Large intestine (tissue), 3 donors: ENCODE measurements at regions not wholly inside any gene's neighbourhood (a gene's known extent, or its start where the extent isn't known, plus 50 kb on each side); places are given as distances from the start of the nearest gene placed in this dataset.

Experiments
- DNase-seq, 2 donors: peaks; one replicate each; pipeline versions ENCODE4 v3.0.0 to v3.0.0-alpha.2; 2013
- H3K27ac ChIP-seq: one replicate; pipeline ENCODE4 v1.5.1; 2013; ENCODE audit warnings: low read length
- H3K27me3 ChIP-seq: 2 replicates; pipeline ENCODE4 v1.6.1; 2013; ENCODE audit warnings: low read length; ENCODE audit not compliant: control insufficient read depth, insufficient read depth
- H3K36me3 ChIP-seq: 2 replicates; pipeline ENCODE4 v1.6.1; 2013; ENCODE audit warnings: low read length; ENCODE audit not compliant: control insufficient read depth, insufficient read depth
- H3K4me1 ChIP-seq: one replicate; pipeline ENCODE4 v1.6.1; 2013; ENCODE audit warnings: low read length; ENCODE audit not compliant: control insufficient read depth, insufficient read depth
- H3K4me3 ChIP-seq: one replicate; pipeline ENCODE4 v1.5.1; 2013; ENCODE audit warnings: low read length
- H3K9me3 ChIP-seq: one replicate; pipeline ENCODE4 v1.6.1; 2013; ENCODE audit warnings: mild to moderate bottlenecking, low read depth, low read length, moderate library complexity; ENCODE audit not compliant: control insufficient read depth
- WGBS: methylation state at CpG from one replicate; pipeline ENCODE4 v1.1.5; 2013; ENCODE audit warnings: low lambda C conversion rate; ENCODE audit not compliant: insufficient coverage; 5-methylcytosine and 5-hydroxymethylcytosine counted together

DNA sequence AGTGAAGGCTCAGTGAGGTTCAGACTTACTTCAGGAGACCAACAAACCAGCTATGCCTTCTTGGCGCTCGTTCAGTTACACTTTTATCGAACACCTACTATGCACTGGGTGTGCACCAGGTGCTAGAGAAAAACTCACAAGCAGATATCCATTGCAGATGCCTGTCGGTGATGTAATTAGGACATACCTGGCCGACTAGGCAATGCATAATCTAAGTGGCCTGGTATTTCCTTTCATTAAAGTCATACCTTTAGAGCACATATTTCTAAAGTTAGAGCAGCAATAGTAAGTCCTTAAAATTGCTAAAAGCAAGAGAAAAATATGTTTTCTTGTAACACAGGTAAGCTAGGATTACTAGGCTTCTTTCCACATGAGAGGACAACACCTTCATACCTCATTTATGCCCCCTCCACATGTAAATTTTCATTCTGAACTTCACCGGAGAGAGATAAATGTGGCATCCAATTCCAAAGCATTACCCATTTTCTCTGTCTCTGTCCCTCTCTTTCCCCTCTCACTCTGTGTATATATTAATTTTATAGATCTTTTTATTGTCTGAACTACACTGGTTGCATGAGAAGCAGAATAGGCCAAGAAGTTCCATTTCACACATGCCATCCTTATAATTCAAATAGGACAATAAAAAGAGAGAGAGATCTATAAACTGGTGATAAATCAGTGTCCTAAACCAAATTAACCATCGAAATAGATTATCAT lies 242.2 kb downstream of the SPTSSA start:
- H3K27me3 ChIP-seq: peaks cover 15% of the 10 kb centered on the region
- no CpG with 5 or more reads among the region's 7 CpGs for WGBS
- no peak overlapping the region for H3K27ac ChIP-seq
- no peak for DNase-seq
- no peak overlapping the region for H3K4me3 ChIP-seq
- H3K9me3 ChIP-seq: no peaks in the 10 kb centered on the region
- H3K36me3 ChIP-seq: no peaks in the 10 kb centered on the region
- no peaks in the 10 kb centered on the region for H3K4me1 ChIP-seq

DNA sequence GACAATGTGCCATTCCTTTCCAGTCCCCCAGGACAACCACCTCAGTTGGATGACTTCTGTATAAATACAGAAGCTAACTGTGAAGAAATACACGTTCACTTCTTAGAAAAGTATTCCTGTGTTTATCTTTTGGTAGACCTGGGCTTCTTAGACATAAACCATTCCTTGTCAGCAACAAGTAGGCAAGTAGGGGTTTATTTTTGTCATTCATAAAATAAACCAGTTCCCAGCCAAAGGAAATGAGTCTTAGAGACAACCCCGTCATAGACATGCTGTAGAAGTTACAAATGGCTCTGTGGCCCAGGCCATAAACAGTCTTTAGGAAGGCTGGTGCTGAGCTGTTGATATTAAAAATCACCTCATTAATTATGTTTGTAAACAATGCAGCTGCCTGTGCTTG lies 243.2 kb downstream of the SPTSSA start:
- H3K4me3 ChIP-seq: no peak overlapping the region
- H3K27ac ChIP-seq: no peak overlapping the region
- H3K9me3 ChIP-seq: no peaks in the 10 kb centered on the region
- H3K36me3 ChIP-seq: no peaks in the 10 kb centered on the region
- peaks cover 15% of the 10 kb centered on the region for H3K27me3 ChIP-seq
- no CpG with 5 or more reads among the region's 2 CpGs for WGBS
- DNase-seq: no peak
- H3K4me1 ChIP-seq: no peaks in the 10 kb centered on the region

DNA sequence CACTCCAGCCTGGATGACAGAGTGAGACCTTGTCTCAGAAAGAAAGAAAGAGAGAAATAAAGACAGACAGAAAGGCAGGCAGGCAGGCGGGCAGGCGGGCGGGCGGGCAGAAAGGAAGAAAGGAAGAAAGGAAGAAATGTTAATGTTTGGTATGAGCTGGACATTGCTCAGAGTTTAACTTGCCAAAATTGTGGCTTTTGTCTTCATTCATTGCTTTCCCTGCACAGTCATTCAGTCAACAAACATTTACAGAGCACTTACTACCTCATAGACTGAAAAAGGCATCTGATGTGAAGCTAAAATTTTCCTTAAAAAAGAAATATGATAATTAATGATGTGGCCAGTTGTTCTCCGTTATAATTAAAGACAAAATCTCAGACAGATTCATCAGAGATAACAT lies 247.1 kb downstream of the SPTSSA start:
- DNase-seq: no peak
- Histone ChIP-seq H3K4me1 (no peaks in the 10 kb centered on the region), H3K36me3 (no peaks in the 10 kb centered on the region), H3K27ac (no peak overlapping the region), H3K4me3 (no peak overlapping the region), H3K9me3 (no peaks in the 10 kb centered on the region), H3K27me3 (peaks cover 4% of the 10 kb centered on the region)
- WGBS: 90% methylated on average over 1 of the region's 5 CpGs

DNA sequence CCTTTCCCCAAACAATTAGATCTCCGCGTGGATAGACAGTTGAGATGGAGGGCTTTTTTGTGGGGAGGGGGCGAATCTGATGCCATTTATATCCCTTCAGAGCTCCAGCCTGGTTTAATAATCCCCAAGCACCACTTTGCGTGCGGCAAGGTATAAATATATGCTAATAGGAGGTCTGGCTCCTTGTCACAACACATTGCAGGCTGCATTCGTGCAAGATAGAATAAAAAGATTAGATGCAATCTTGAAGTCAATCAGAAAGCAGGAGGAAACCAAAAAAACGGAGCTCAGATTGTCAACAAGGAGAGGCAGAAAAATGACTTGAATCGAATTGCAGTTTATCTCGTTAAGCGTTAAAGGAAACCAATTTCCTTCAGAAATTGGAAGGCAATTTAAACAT lies 248.7 kb downstream of the SPTSSA start:
- Histone ChIP-seq H3K4me1 (no peaks in the 10 kb centered on the region), H3K27me3 (peaks cover 4% of the 10 kb centered on the region), H3K27ac (no peak overlapping the region), H3K36me3 (no peaks in the 10 kb centered on the region), H3K9me3 (no peaks in the 10 kb centered on the region), H3K4me3 (no peak overlapping the region)
- 76% methylated on average over 5 of the region's 10 CpGs for WGBS
- DNase-seq: no peak

DNA sequence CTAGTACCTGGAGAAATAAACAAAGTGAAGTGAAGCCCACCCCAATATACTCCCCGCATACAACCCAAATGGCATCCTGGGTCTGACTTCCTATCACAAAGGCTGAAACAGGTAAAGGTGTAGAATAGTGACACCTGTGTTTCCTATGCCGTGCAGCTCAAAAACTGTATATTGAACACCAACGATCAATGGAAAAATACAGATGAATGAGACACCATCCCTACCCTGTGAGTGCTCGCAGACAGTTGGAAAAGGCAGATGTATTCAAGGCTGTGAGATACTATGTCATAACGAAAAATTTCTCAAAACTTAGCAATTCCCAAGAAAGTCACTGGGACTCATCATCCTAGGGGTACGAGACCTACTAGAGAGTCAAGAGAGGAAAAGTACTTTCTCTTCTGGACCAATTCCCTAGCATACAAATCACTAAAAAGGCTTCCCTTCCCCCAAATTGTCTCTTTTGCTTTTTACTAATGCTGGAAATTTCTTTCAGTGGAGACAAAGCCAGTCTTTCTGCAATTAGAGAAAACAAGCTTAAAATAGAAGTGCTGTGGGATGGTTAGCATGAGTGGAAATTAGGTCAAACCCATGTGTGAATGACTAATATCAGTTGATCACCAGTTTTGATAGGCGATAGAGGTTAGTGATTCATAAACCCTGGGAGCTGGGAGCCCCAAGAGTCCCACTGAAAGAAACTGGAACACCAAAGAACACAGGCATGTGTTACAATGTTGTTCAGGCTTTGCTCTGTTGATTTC lies 249.7 kb downstream of the SPTSSA start:
- 90% methylated on average over 2 of the region's 7 CpGs for WGBS
- Histone ChIP-seq H3K4me3 (no peak overlapping the region), H3K9me3 (no peaks in the 10 kb centered on the region), H3K27me3 (peaks cover 4% of the 10 kb centered on the region), H3K36me3 (no peaks in the 10 kb centered on the region), H3K4me1 (no peaks in the 10 kb centered on the region), H3K27ac (no peak overlapping the region)
- DNase-seq: no peak

DNA sequence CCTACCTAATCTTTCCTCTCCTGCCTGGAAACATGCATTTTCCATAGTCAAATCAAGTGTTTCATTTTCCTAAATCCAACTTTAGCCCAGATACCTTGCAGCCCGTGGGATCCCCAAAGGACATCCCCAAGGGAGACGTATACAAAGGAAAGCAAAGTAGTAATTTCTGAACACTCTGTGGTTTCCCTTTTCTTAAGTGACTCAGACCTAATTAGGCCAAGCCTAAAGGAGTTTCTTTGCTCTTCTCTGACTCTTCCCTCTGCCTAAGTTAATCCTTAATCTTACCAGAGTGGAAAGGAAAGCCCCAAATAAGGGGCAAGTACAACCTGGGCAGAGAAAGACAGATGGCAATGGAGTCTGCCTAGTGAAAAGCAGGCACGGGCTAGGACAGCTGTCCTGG lies 250.3 kb downstream of the SPTSSA start:
- 100% methylated on average over 1 of the region's 3 CpGs for WGBS
- Histone ChIP-seq H3K4me3 (no peak overlapping the region), H3K27me3 (peaks cover 4% of the 10 kb centered on the region), H3K9me3 (no peaks in the 10 kb centered on the region), H3K27ac (no peak overlapping the region), H3K4me1 (no peaks in the 10 kb centered on the region), H3K36me3 (no peaks in the 10 kb centered on the region)
- DNase-seq: no peak

DNA sequence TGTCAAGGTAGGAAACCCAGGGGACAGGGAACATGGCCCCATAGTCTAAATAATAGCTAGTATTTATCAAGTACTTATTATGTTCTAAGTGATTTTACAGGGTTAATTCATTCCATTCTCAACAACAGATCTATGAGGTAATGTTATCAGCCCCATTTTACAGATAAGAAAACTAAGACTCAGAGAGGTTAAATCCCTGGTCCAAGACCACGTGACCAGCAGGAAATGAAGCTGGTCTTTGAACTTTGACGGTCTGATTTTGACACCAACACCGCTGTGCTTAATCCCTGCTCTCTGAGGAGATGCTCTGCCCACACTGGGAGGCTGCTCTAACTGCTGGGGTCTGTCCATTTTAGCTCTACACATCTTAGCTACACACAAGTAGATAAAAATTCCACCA lies 253.5 kb downstream of the SPTSSA start:
- no peaks in the 10 kb centered on the region for H3K36me3 ChIP-seq
- DNase-seq: no peak
- peaks cover 7% of the 10 kb centered on the region for H3K27me3 ChIP-seq
- H3K9me3 ChIP-seq: no peaks in the 10 kb centered on the region
- no peak overlapping the region for H3K27ac ChIP-seq
- H3K4me3 ChIP-seq: no peak overlapping the region
- no peaks in the 10 kb centered on the region for H3K4me1 ChIP-seq
- WGBS: no CpG with 5 or more reads among the region's 3 CpGs

DNA sequence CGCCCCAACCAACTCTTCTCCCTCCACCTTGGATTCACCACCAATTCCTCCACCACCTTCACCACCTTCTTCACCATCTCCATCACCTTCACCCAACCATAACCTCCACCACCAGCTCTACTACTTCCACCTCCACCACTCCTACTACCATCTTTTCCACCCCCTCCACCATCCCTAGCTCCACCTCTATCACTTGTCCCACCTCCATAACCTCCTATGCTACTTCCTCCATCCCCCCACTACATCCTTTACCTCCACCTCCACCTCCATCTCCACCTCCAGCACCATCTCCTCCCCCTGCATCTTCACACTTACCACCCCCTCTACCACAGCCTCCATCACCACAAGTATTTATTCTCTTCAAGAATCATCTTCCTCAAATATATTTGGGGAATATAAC lies 254.9 kb upstream of the EGLN3 start:
- Histone ChIP-seq H3K4me3 (no peak overlapping the region), H3K36me3 (no peaks in the 10 kb centered on the region), H3K27ac (no peak overlapping the region), H3K9me3 (no peaks in the 10 kb centered on the region), H3K27me3 (peaks cover 3% of the 10 kb centered on the region), H3K4me1 (no peaks in the 10 kb centered on the region)
- DNase-seq: no peak
- 80% methylated on average over 1 of the region's 1 CpG for WGBS

DNA sequence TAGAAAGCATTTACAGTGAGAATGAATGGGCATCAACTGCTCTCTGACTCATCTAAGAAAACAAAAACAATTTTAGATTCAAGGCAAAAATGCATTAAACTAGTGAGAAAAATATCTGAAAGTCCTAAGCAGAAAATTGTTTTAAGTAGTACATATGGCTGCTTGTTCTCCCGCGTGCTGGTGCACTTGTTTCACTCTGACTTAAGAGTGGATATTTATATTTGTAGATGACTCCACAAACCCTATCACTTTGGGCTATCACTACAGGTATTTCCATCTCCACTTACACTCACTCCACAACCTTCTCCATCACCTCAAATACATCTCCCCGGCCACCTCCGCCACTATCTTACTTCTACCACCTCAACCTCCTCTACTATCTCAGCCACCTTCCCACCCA lies 253.9 kb upstream of the EGLN3 start:
- Histone ChIP-seq H3K27me3 (peaks cover 3% of the 10 kb centered on the region), H3K27ac (no peak overlapping the region), H3K36me3 (no peaks in the 10 kb centered on the region), H3K9me3 (no peaks in the 10 kb centered on the region), H3K4me3 (no peak overlapping the region), H3K4me1 (no peaks in the 10 kb centered on the region)
- WGBS: 100% methylated on average over 2 of the region's 4 CpGs
- no peak for DNase-seq

DNA sequence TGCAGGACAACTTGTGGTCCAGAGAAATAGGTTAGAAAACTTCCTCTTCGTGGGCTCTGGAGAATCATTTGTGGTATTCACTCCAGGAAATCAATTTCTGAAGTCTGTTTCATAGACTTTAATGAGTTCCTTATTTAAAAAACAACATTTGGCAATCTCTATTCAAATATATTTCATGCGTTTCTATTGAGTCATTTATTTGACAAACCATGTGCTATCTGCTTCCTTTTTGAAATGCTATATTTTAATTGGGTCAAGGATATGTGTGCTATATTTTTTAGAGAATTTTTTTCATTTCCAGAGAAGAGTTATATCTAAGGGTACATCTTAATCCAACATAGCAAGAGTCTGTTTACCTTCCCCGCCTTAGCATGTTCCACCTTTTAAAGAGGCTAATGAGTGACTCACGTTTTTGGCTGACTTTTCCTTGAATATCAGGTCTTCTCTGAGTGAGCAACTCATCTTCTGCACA lies 252.4 kb upstream of the EGLN3 start:
- Histone ChIP-seq H3K27me3 (peaks cover 3% of the 10 kb centered on the region), H3K9me3 (no peaks in the 10 kb centered on the region), H3K36me3 (no peaks in the 10 kb centered on the region), H3K4me1 (no peaks in the 10 kb centered on the region), H3K27ac (no peak overlapping the region), H3K4me3 (no peak overlapping the region)
- WGBS: 90% methylated on average over 1 of the region's 4 CpGs
- DNase-seq: no peak
